HG03571 (cell line): ENCODE measurements at regions not wholly inside any gene's neighbourhood (a gene's known extent, or its start where the extent isn't known, plus 50 kb on each side); places are given as distances from the start of the nearest gene placed in this dataset.
"Not testable (repeated sequence)": the region's sequence is repeated elsewhere in the genome, so short reads cannot be mapped to it uniquely, and the experiment has no call there.

ENCODE experiments used
- ATAC-seq: cut with Tn5 transposase; IDR thresholded peaks from one replicate; pipeline ENCODE4 v1.9.1; 2021; ENCODE audit not compliant: unreplicated experiment

DNA sequence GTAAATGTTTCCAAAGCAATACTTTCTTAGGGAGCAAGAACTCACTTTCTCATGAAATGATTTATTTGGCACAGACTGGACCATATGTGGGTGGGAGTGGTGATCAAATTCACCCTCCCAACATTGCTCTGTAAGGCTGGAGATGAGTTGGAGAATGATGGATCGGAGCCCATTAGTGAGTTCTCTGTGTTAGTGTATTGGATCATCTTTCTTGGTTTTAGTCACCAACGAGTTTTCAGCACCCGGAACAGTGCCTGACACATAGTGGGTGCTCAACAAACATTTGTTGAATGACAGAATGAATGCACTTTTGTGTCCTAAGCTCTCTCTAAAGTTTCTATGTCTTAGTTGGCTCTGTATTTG, 104.5 kb upstream of the FAM20A start:
- ATAC-seq: no peak

DNA sequence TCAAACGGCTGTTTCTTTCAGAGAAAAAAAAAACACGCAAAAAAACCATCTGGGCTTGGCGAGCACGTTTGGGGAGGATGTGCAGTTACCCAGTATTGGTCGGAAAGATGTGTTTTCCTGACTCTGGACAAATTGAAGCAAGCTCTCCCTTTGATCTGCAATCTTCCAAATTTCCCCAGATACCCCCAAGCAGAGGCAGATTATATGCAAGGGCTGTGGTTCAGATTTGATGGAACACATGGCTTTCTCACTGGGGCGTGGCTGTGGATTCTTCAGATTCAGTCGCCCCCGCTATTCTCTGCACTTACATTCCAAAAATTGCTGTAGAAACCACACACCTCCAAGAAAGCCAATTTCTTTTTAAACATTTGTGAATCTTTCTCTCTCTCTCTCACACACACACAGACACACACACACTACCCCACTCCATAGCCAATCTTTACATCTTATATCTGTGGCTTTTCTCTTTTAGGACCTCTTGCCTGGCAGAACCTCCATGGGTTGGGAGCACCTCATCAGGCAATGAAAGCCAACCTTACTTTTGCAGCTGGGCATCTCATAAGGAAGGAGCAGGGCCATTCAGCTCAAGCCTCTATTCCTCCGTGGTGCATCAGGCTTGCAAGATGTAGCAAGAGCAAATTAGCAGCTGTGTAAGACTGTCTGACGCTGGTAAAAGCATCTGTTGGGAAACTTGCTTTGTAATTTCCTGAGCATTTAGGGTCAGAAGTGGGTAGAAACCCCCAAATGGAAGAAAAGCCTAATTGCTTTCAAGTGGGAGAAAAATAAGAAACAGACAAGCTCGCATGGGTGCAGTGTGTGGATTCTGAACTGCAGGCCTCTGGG, 103.9 kb upstream of the FAM20A start:
- no peak for ATAC-seq

GRCh38 chr17:68701046-68701445, 99.9 kb upstream of the FAM20A start:
- ATAC-seq: no peak

DNA sequence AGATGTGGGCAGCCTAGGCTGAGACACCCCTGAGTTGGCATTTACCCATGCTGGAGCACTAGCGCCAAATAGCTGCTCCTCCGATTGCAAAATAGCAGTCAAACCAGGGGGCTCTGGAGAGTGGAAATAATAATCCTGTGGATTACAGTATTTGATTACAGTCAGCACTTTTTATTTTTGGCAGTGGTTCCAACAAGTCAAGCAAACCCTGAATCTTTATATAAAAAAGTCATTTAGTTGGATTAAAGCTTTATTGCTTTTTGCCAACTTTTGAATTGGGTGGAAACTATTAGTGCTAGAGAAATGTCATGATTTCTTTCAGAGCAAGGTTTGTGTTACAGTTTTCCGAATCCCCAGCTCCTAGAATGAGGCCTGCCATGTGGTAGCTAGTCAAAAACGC, 99.3 kb upstream of the FAM20A start:
- no peak for ATAC-seq

- no peak for ATAC-seq
These were observed 98.8 kb upstream of the FAM20A start for GRCh38 chr17:68699936-68700335.

- no peak for ATAC-seq
These were observed 97.6 kb upstream of the FAM20A start for GRCh38 chr17:68698746-68699145.

- ATAC-seq: no peak
These were observed 96.7 kb upstream of the FAM20A start for GRCh38 chr17:68697850-68698361.

GRCh38 chr17:68695659-68696058, 94.5 kb upstream of the FAM20A start:
- ATAC-seq: no peak

DNA sequence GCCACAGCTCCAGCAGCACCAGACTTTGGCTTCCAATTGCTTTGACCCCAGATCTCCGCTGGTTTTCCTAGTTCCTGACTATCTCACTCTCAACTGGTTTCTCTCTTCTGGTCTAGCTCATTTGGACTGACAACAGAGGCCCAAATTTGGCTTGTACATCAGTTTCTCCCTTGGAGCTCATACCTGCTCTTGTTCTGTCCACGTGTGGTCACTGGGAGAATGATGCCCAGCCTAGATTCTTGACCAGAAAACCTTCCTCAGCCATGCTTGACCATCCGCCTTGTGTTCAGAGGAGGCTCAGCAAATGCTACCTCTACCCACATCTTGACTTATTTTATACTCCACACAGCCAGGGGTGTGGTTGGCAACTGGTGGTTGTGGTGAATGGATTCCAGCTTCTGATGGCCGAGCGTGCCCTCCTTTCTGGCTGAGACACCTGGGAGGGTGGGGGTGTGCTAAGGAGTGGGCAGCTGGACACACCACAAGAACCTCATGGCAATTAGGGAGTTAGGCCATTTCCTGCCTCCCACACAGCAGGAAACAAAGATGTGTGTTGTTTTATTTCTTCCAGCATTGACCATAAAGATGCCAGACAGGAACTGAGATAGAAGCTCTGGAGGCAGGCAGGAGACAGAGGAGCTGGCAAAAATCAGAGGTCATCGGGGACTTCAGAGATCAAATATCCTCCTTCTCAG, 93.8 kb upstream of the FAM20A start:
- ATAC-seq: no peak

- no peak for ATAC-seq
These were observed 92.7 kb upstream of the FAM20A start for GRCh38 chr17:68693896-68694295.

- ATAC-seq: no peak
These were observed 92.3 kb upstream of the FAM20A start for GRCh38 chr17:68693466-68693865.

DNA sequence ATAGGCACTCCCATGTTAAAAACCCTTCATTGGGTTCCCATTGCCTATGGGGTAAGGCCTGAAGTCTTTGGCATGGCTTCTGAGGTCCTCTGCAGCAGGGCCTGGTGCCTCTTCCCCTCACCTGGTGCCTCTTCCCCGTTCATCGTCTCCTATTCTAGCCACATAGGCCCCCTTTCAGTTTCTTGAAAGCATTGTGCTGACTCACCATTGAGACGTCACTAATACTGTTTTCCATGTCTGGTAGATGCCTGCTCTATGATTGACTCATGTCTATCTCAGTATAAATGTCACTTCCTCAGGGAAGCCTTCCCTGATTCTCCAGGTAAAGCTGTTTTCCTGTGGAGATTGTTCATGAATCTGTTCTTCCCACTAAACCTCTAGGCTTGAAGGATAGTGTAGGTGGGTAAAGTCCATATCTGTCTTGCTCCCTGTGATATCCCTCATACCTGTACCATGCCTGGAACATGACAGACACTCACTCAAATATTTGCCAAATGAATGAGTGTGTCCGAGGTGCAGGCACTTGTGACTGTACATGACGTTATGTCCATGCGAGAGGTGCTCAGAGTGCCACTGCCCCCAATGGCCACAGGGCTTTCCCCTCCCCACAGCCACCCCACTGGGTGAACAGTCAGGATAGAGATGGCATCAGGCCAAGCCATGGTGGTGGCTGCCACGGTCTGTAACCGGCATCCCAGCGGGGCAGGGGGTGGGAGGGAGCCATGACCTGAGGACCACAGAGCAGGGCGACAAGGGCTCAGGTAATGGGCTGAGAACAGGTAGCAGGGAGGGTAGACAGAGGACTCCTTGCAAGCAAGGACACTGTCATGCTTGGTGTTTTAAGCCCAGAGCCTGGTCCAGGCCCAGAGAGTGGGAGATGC, 85.2 kb upstream of the FAM20A start:
- ATAC-seq: no peak

DNA sequence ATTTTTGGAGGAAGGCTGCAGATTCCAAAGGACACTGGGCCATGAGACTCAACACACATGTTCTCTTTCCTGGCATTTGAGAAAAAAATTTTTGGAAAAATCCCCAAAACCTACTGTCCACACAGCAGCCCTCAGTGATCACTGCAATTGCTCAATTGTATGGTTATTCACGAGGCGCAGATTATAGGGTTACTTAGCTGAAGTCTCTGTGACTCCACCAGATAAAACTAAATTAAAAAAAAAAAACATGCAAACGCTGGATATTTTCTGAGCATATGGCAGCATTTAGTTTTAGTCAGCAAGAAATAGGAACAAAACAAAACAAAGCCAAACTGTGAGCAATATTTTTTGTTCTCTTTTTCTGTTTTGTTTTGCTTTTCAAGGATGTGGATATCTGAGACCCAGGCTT, 83.8 kb upstream of the FAM20A start:
- no peak for ATAC-seq

DNA sequence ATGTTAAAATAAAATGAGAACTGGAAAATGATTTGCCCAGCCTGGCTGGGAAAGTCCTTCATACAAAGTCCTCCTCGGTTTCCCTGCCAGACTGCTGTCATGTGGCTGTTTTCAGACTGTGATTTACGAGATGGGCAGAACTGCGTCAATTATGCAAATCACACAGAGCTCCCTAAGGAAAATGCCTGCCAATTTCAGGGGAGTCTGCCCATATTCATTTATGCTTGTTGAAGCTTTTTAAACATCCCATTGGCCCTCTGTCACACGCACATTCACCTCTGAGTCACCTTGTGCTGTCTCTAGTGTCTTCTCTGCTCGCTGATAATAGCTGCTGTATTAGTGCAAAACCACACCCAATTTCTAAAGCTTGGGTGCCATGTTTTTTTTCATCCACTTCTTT, 81.7 kb upstream of the FAM20A start:
- no peak for ATAC-seq

GRCh38 chr17:68679882-68680281, 78.7 kb upstream of the FAM20A start:
- no peak for ATAC-seq

GRCh38 chr17:68676856-68677255, 75.7 kb upstream of the FAM20A start:
- no peak for ATAC-seq

DNA sequence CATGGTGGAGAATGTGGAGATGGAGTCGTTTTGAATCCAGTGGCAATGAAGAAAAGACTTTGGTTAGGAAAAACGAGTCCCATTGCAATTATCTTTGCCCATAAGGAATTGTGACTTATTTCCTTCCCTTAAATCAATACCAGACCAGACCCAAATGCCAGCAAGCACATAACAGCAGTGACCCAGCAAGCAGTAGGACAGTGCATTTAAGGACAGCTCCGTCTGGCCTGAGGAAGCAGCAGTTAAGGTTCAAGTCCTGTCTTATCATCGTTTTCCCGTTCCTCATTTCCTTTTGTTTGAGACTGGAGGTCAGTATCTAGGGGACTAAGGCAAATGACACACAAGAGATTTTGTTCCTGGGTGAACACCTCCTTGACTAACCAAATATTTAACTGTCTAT, 74.6 kb upstream of the FAM20A start:
- no peak for ATAC-seq

DNA sequence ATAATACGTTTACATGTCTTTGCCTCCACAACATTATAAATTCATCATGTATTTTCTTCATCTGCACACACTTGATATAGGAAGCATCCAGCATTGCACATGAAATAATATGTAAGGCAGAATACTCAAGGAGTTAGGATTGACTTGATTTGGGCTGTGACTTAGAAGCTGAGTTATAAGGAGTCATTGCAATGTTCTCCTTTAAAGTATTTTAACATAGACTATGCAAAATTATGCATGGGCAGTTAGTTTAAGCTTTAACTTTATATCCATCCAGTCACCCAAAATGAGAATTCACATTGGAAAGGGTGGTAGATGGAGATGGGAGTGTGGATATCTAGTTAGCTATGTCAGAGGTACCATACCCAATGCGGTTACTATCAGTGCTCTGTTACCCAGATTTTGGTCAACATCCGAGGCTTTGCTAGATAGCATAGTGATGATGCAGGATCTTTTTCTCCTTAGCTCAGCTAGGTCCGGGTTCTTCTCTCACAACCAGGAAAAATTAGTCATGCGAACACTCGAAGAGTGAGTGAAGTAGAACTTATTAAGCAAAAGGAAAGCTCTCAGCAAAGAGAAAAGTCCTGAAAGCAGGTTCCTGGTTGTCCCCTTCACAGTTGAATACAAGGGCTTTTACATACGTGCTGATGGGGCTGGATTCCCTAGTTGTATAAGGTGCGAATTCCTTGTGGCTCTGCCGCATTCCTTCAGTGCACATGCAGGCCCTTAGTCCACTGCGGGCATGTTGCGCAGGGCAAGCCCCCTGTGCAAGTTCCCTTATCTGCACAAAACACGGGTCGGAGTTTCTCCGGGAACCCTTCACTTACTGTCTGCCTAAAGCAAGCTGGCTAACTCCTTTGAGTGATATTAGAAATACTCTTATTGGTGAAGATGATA, 73.1 kb upstream of the FAM20A start:
- no peak for ATAC-seq

DNA sequence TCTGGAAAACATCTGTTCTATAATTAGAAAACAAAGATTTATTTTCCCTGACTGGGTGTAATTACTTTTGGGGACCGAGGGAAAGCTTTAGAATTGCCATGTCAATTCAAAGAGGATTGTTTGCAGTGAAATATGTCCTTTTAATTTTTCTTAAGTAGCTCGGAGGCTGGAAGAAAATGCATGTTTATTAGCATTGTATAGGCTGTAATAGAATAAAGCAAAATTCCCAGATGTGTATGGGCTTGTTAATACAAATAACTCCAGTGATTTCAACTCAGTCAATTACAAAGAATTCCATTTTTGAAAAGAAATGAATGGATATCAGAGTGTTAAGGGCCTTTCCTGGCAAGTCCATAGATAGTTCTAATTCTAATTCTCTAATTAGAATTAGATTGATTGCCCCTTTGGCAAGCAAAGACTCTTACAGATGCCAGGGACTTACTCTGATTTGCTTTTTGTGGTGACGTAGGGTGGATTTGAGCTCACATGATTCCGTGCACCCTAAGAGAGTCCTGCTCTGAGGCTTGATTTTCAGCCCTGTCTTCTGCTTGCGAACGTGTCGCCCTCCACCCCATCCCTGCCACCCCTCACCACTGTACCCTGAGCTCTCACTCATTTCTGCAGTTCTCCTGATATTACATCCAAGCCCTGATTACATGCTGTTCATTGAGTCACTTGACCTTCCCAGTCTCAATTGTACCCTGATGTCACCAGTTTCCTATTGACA, 70.0 kb upstream of the FAM20A start:
- no peak for ATAC-seq

DNA sequence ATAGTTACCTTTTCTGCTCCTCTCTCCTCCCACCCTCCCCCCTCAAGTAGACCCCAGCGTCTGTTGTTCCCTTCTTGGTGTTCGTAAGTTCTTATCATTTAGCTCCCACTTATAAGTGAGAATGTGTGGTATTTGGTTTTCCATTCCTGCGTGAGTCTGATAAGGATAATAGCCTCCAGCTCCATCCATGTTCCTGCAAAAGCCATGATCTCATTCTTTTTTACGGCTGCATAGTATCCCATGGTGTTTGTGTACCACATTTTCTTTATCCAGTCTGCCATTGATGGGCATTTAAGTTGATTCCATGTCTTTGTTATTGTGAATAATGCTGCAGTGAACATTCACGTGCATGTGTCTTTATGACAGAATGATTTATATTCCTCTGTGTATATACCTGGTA, 65.3 kb upstream of the FAM20A start:
- ATAC-seq: not testable (repeated sequence)
